ENCODE measurements at regions not wholly inside any gene's neighbourhood (a gene's known extent, or its start where the extent isn't known, plus 50 kb on each side); places are given as distances from the start of the nearest gene placed in this dataset.

GRCh38 chr15:79212589-79213157 lies 69.8 kb upstream of the ANKRD34C start:
- Histone ChIP-seq H3K79me2 (no peaks in the 10 kb centered on the region), H4K20me1 (ENCODE audit: insufficient read depth, poor library complexity, severe bottlenecking) (no peaks in the 10 kb centered on the region), H3K27me3 (peaks cover 51% of the 10 kb centered on the region), H3K9me3 (ENCODE audit: low read depth) (no peaks in the 10 kb centered on the region), H3K27ac (no peak overlapping the region), H3K36me3 (replicated peaks; ENCODE audit: insufficient read depth, low read depth) (no peaks in the 10 kb centered on the region), H2AFZ (no peak overlapping the region), H3K4me2 (no peak overlapping the region), H3K4me1 (ENCODE audit: insufficient read depth) (no peaks in the 10 kb centered on the region), H3K4me3 (no peak overlapping the region), H3K9me2 (replicated peaks; ENCODE audit: insufficient read depth) (no peaks in the 10 kb centered on the region)
- 61% methylated on average over 11 of the region's 11 CpGs for WGBS (ENCODE audit: low lambda C conversion rate, missing lambda C conversion rate)
- TF ChIP-seq CTCF (IDR thresholded peaks at IDR 0.05; ENCODE audit: poor library complexity) (no peak), EZH2 (IDR thresholded peaks at IDR 0.05; ENCODE audit: borderline replicate concordance) (no peak), EZH2phosphoT487 (IDR thresholded peaks at IDR 0.05; ENCODE audit: low read depth, severe bottlenecking, unreplicated experiment) (no peak)
- no peak for DNase-seq (ENCODE audit: low spot score)

- TF ChIP-seq EZH2 (IDR thresholded peaks at IDR 0.05; ENCODE audit: borderline replicate concordance), result no peak
- TF ChIP-seq EZH2phosphoT487 (IDR thresholded peaks at IDR 0.05; ENCODE audit: low read depth, severe bottlenecking, unreplicated experiment), result no peak
- no peak for TF ChIP-seq CTCF (IDR thresholded peaks at IDR 0.05; ENCODE audit: poor library complexity)
- DNase-seq (ENCODE audit: low spot score), result no peak
- 96% methylated on average over 1 of the region's 1 CpG for WGBS (ENCODE audit: low lambda C conversion rate, missing lambda C conversion rate)
- H3K27me3 ChIP-seq, result peaks cover 45% of the 10 kb centered on the region
- no peaks in the 10 kb centered on the region for H4K20me1 ChIP-seq (ENCODE audit: insufficient read depth, poor library complexity, severe bottlenecking)
- H3K4me3 ChIP-seq, result no peak overlapping the region
- no peaks in the 10 kb centered on the region for H3K9me3 ChIP-seq (ENCODE audit: low read depth)
- H3K9me2 ChIP-seq (replicated peaks; ENCODE audit: insufficient read depth), result no peaks in the 10 kb centered on the region
- H3K4me2 ChIP-seq, result no peak overlapping the region
- H3K4me1 ChIP-seq (ENCODE audit: insufficient read depth), result no peaks in the 10 kb centered on the region
- H2AFZ ChIP-seq, result no peak overlapping the region
- H3K79me2 ChIP-seq, result no peaks in the 10 kb centered on the region
- H3K36me3 ChIP-seq (replicated peaks; ENCODE audit: insufficient read depth, low read depth), result no peaks in the 10 kb centered on the region
- H3K27ac ChIP-seq, result no peak overlapping the region
These were observed 71.0 kb upstream of the ANKRD34C start for GRCh38 chr15:79211481-79211880.

- WGBS (ENCODE audit: low lambda C conversion rate, missing lambda C conversion rate), result 4% methylated on average over 17 of the region's 17 CpGs
- Histone ChIP-seq H3K4me1 (ENCODE audit: insufficient read depth) (no peaks in the 10 kb centered on the region), H3K9me3 (ENCODE audit: low read depth) (no peaks in the 10 kb centered on the region), H3K27me3 (peaks cover 52% of the 10 kb centered on the region), H3K9me2 (replicated peaks; ENCODE audit: insufficient read depth) (no peaks in the 10 kb centered on the region), H3K79me2 (no peaks in the 10 kb centered on the region), H3K36me3 (replicated peaks; ENCODE audit: insufficient read depth, low read depth) (no peaks in the 10 kb centered on the region), H3K4me2 (peak overlapping the region; percentile 30), H3K4me3 (no peak overlapping the region), H2AFZ (no peak overlapping the region), H3K27ac (no peak overlapping the region), H4K20me1 (ENCODE audit: insufficient read depth, poor library complexity, severe bottlenecking) (no peaks in the 10 kb centered on the region)
- DNase-seq (ENCODE audit: low spot score), result peak; percentile 14
- peak; percentile 33 for TF ChIP-seq CTCF (IDR thresholded peaks at IDR 0.05; ENCODE audit: poor library complexity)
- TF ChIP-seq EZH2phosphoT487 (IDR thresholded peaks at IDR 0.05; ENCODE audit: low read depth, severe bottlenecking, unreplicated experiment), result no peak
- peak; percentile 38 for TF ChIP-seq EZH2 (IDR thresholded peaks at IDR 0.05; ENCODE audit: borderline replicate concordance)
These were observed 72.8 kb upstream of the ANKRD34C start for GRCh38 chr15:79209690-79210089.

All from hepatocyte (in vitro differentiated cells).